ENCODE measurements at regions not wholly inside any gene's neighbourhood (a gene's known extent, or its start where the extent isn't known, plus 50 kb on each side); places are given as distances from the start of the nearest gene placed in this dataset.
"Not testable (repeated sequence)": the region's sequence is repeated elsewhere in the genome, so short reads cannot be mapped to it uniquely, and the experiment has no call there.

DNA sequence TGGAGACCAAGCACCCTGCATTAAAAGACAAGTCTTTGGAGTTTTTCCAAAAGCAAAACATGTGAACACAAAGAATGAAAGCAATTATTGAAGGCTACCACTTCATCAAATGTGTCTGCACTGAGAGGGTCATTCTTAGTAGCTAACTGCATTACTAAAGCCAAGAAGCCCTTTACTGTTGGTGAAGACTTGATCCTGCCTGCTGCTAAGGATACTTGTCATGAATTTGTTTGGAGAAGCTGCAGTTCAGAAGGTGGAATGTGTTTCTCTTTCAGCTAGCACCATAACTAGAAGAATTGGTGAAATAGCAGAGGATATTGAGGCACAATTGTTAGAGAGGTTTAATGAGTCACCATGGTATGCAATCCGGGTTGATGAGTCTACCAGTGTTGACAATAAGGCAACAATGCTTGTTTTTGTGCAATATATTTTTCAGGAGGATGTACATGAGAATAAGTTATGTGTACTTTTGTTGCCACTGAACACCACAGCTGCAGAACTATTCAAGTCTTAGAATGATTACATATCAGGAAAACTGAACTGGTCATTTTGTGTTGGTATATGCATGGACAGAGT, 457.3 kb upstream of the ISX start:
- peak; percentile 13 for DNase-seq

DNA sequence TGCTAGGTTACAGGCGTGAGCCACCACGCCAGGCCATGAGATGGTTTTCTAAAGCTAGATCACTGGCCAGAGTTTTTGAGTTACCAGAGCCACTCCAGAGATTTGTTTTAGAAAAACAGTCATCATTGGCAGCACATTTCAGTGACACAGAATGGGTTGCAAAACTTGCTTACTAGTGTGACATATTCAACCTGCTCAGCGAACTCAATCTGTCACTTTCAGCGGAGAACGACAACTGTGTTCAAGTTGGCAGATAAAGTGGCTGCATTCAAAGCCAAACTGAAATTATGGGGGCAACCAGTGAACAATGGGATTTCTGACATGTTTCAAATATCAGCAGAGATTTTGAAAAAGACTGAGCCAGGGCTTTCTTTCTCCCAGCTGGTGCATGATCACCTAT, 456.3 kb upstream of the ISX start:
- no peak for DNase-seq

DNA sequence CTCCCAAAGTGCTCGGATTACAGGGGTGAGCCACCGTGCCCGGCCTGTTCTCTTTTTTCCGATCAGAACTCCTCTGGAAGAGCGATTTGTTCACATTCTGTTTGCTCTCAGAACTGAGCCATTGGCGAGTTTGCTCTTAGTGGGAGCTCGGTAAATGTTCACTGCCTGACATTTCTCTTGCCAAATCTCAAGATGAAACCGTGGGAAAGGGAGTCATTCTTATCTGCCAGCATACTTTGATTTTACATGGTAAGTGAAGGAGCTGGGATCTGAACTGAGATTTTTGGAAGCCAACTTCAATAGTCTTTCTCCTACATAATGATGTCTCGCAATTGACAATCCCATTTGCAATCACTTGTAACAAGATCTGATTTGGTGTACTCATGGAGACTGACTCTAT, 445.8 kb upstream of the ISX start:
- no peak for DNase-seq

DNA sequence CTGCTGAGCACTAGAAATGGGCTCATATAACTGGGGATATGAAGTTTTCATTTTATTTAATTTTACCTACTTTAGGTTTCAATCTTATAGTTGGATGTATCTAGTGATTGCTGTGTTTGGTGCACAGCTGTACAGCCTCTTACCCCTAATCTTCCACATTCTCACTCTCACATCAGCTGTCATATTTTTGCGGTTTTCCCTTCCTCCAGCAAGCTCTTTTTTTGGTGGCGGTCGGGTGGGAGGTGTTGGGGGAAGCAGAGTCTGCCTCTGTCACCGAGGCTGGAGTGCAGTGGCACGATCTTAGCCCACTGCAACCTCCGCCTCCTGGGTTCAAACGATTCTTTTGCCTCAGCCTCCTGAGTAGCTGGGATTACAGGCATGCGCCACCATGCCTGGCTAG, 445.1 kb upstream of the ISX start:
- DNase-seq, result no peak

DNA sequence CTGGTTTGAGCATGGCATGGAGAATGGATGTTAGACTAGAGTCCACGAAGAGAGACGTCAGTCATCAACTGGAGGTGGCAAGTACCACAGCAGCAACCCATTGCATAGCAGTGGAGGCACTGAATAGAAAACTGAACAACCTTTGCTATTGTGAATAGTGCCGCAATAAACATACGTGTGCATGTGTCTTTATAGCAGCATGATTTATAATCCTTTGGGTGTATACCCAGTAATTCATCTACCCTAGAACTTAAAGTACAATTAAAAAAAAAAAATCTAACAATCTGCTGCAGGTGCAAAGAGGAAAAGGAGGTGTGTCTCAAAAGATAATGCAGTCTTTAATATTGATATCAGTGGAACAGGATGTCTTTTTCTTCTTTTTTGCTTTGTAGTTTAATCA, 443.4 kb upstream of the ISX start:
- no peak for DNase-seq

DNA sequence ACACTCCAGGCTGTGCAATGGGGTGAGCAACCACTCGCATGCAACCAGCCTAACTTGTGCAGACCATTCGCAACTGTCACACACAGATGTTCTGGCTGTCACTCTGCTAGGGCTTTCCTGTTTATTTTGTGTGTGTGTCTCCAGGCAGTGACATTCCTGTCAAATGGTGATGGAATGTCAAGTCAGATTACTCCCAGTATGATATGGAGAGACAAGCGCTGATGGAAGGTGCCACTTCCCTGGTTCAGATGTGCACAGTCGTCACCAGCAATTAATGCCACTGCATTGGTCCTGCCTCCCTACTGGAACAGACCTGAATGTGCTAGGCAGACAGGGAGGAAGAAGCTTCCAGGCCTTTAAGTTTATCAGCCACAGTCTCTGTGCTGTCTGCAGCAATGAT, 442.4 kb upstream of the ISX start:
- no peak for DNase-seq

DNA sequence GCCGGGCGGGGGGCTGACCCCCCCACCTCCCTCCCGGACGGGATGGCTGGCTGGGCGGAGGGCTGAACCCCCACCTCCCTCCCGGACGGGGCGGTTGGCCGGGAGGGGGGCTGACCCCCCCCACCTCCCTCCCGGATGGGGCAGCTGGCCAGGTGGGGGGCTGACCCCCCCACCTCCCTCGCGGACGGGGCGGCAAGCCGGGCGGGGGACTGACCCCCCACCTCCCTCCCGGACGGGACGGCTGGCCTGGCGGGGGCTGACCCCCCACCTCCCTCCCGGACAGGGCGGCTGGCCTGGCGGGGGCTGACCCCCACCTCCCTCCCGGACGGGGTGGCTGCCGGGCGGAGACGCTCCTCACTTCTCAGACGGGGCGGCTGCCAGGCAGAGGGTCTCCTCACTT, 440.1 kb upstream of the ISX start:
- not testable (repeated sequence) for DNase-seq

DNA sequence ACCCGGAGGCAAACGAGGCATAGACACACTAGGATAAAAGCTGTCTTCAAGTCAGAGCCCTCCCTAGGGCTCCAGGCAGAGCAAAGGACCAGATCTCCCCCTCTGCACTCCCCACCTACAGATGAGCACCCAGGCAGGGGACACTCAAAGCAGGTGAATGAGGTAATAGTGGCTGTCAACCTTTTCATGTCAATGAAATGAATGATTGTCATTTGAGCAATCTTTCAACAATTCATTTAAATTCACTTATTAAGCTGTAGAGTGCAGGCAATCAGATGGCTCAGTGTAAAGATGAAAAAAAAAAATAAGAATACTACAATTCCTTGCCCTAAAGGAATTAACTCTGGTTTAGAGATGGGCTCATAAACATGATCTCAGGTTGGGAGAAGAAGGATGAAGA, 427.8 kb upstream of the ISX start:
- no peak for DNase-seq

DNA sequence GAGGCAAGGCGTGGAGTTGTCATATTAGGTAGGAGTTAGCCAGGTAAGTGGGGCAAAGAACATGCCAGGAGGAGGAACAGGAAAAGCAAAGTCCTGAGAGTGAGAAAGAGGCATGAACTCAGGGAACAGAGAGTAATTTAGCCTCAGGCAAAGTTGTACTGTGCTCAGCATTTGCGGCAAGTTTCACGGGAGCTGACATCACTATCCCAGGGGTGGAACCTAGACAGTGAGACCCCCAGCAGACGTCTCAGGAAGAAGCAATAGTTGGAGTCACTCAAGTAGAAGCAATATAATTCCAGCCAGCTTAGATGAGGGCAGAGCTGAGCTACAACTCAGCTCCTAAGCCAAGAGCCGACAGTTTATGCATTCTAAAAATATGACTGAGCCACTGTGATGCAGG, 426.0 kb upstream of the ISX start:
- DNase-seq, result no peak

DNA sequence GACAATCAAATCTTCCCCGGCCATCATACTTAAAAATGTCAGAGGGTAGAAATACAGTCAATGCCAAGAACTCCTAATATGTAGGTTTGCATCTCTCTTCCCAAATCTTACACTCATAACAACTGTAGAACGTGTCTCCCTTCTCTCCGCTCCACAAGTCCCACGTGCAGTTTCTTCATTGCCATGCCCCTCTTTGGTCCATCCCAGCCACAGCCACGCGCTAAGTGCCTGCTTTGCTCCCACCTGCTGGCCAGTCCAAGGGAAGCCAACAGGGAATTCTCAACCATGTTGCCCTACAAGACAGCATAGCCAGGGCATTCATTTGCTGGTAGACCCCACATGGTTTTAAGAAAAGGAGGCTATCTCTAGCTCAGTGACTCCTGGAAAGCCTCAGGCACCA, 420.6 kb upstream of the ISX start:
- no peak for DNase-seq

DNA sequence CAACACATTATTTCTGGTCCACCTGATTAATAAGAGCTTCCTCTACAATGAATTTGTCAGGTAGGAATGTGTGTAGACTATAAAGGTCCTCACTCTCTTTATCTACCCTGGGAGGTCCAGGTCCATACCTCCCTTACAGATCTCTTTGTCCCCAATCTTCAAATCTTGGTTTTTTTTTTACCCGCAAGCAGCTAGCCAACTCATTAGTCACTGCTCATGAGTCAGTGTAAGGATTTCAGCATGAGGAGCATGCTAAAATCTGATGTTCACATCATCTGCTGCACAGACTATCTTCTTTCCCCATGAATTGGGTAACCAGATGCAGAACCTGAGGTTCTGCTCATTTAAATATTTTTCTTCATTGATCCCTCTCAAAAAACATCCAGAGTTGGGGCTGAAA, 397.0 kb upstream of the ISX start:
- peak; percentile 72 for DNase-seq

DNA sequence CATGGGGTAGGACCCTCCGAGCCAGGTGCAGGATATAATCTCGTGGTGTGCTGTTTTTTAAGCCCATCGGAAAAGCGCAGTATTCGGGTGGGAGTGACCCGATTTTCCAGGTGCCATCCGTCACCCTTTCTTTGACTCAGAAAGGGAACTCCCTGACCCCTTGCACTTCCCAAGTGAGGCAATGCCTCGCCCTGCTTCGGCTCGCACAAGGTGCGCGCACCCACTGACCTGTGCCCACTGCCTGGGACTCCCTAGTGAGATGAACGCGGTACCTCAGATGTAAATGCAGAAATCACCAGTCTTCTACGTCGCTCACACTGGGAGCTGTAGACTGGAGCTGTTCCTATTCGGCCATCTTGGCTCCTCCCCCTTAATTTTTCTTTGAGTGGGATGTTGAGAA, 382.9 kb upstream of the ISX start:
- DNase-seq, result not testable (repeated sequence)

DNA sequence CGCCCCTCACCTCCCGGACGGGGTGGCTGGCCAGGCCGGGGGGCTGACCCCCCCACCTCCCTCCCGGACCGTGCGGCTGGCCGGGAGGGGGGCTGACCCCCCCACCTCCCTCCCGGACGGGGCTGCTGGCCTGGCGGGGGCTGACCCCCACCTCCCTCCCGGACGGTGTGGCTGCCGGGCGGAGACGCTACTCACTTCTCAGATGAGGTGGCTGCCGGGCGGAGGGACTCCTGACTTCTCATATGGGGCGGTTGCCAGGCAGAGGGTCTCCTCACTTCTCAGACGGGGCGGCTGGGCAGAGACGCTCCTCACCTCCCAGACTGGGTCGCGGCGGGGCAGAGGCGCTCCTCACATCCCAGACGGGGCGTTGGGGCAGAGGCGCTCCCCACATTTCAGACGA, 381.7 kb upstream of the ISX start:
- DNase-seq, result not testable (repeated sequence)

DNA sequence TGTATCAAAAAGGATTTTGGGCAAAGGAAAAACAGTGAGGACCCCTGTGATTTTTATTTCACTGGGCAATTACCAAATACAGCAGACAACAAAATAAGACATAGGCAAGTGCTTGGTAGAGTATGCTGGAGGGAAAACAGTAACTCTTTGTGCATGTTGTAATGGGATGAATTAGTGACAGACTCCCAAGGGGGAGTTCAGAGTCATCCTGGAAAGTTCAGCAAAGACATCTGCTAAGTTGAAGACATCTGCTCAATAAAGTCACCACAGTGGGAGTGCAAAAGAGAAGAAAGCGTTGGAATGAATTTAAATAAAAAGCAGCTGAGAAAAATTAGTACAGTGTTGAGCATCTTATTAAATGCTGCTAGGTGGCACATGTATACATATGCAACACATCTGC, 378.8 kb upstream of the ISX start:
- no peak for DNase-seq

DNA sequence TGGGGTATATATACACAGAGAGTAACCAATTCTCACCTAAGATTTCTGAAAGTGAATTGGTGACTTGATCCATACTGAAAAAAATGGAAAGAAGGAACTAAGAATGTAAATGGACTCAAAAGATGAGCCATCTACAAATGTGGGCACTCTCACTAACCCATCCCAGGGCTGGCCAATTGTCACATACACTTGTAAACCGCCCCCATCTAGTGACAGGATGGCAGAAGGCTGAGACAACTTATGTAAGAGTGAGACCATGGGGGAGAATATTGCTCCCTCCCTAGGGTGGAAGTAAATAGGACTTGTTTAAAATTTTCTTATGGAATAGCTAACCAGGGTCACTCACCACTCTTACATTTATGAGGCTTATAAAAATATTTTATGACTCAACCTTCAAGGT, 377.1 kb upstream of the ISX start:
- no peak for DNase-seq

DNA sequence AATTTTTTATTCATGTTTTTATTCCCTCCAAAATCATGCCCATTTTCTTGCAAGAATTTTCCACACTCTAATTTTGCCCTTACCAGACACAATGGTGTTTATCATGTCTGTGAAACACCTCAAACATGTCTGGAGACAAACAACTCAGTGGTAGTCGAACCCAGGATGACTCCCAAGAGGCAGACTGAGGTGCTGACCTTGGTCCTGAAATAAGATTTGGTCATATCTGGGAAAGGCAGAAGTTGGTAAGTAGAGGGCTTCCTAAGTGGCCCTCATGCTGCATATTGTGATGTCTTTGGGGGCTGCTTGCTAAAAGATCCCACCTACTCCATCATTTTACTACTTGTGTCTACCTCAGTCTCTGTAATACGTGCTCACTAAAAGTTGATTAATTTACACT, 369.4 kb upstream of the ISX start:
- peak; percentile 2 for DNase-seq

DNA sequence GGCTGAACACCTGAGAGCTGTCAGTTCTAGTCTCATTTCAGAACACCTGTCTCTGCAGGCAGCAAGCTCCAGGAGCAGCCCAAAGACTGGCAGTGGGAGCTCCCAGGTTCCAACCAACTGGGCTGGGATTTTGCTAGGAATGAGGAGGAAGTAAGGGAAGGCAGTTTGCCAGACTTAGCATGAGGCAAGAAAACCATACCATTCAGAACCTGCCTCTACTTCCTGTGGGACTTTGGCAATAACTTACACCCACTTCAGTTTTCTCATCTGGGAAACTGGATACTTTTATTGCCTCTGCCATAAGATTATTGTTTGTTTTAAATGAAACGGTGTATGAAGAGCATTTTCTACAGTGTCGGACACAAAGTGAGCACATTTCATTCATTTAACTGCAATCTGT, 363.7 kb upstream of the ISX start:
- DNase-seq, result no peak

DNA sequence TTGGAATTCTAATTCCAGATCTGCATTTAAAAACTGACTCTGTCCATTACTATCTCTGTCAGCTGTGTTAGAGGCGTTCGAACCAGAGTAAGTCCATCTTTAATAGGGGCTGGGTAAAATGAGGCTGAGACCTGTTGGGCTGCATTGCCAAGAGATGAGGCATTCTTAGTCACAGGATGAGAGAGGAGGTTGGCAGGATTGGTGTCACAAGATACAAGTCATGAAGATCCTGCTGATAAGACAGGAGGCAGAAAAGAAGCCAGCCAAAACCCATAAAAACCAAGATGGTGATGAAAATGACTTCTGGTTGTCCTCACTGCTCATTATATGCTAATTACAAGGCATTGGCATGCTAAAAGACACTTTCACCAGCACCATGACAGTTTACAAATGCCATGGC, 356.3 kb upstream of the ISX start:
- no peak for DNase-seq

DNA sequence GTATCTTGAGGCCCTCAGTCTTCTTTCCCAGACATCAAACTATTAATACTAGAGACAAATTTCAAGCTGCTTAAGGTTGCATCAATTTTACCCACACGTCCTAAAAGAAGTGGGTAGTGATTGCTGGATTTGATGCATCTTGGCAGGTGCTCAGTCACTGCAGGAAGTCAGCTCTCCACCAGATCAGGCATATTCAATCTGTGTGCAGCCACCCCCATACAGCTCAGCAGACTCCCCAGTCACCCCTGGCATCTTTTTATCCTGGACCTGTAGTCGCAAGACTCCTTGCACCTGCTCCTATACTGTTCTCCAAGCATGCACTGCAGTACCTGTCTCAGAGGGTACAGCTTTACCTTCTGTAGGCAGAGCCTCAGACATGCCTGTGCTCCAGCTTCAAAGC, 343.1 kb upstream of the ISX start:
- no peak for DNase-seq

DNA sequence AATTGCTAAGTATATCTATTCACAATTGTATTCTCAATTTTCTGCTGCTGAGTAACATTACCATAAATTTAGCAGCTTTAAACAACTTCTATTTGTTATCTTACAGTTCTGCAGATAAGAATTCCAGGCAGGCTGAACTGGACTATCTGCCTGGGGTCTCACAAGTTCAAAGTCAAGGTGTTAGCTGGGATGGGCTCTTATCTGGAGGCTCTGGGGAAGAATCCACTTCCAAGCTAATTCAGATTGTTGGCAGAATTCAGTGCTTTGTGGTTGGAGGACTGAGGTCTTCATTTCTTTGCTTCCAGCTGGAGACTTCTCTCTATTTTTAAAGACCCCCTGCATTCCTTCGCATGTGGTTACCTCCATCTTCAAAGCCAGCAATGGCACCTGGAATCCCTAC, 329.9 kb upstream of the ISX start:
- no peak for DNase-seq

DNA sequence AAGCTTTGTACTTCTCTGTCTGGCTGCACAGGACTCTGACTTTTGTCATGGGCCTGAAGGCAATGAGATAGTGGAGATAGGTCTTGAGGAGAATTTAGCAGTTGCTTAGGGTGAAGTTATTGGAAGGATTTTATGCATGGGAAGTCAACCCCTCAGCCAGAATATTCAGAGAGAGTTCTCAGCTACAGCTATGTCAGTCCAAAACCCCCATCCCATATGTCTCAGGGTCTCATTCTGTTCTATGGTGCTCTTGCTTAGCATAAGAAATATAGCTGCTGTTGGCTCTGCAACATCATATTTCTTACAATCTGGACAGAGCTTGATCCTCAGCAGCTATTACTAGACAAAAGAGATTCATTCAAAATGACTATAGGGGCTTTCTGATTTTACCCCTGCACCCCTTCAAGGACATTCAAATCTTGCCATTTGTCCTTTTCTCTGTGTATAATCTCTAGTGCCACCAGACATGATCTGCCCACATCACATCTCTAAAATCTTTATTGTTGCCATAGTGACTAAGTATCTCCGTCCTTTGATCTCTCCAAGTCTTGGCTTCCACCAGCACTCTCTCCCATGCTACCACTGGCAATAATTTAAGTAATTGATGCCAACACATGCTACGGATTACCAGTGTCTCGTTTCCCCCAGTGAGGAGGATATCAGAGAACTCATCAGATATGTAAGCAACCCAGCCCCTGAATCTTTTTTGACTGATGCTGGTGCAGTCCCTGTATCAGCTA, 327.1 kb upstream of the ISX start:
- DNase-seq, result no peak

DNA sequence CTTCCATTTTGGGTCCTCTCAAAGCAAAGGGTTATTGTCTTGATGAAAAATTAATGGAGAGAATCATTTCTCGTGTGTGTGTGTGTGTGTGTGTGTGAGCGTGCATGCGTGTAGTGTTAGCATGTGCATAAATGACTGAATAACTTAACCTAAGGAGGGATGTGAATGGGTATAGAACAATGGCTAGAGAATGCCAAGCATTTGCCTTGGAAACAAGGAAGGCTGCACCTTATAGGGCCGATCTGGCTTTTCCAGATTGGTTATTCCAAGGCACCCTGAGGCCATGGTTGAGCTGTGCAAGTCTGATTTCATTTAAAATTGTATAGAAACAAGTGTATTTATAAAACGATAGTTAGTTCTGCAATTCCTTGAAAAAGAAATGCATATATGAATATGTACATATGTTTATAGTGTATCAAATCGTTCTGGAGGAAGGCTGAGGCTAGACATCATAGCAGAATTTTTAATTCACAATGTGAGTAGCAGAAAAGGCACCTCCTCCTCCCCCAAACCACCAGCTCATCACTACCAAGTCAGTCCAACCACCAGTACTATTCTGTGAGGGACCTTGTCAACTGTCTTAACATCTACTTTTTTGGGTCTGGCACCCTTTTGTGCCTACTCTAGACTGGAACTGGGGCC, 322.7 kb upstream of the ISX start:
- no peak for DNase-seq

DNA sequence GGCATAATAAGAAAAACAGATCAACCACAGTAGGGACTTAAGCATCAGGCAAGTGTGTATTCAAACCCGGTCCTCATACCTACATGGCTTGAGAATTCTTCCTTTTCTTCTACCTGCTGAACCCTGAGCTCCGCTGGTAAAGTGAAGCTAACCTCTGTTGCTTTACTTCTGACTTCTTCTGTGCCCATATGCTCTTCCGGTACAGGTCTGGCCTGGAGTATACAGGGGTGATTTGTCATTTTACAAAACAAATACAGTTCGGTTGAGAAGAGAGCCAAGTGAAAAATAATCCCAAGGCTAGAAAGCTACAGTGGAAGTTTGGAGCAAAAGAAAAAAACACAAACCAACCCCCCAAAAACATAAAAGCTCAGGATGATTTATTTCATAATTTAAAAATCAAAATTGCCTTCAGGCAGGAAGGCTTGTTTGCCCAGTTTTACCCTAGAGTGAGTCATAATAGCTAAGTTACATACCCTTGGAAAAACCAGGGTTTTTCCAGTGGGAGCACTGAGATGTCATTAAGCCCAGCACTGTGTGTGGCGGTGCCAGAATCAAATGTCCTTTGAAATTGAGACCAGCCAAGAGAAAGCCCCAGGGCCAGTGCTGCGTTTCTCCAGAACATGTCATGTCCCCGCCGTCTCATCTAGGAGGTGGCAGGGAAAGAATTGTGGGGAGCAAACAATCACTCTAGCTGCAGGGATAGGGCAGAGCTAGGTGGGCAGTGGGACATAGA, 305.5 kb upstream of the ISX start:
- peak; percentile 5 for DNase-seq

DNA sequence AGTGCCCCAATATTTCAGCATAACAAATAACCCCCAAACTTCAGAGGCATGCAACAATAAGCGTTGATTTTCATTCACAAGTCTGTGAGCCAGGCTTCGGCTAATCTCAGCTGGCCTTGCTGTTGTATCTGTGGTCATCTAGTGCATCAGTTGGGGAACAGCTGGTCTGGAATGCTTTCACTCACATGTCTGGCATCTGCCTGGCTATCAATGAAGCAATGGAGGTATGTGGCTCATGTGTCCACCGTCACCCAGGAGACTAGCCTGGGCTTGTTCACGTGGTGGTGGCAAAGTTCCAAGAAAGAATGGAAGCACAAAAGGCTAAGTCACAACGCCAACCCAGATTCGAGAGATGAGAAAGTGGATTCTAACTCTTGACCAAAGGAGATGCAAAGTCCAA, 304.8 kb upstream of the ISX start:
- DNase-seq, result peak; percentile 56
